GM12872 (cell line): ENCODE measurements at regions not wholly inside any gene's neighbourhood (a gene's known extent, or its start where the extent isn't known, plus 50 kb on each side); places are given as distances from the start of the nearest gene placed in this dataset.

Experiments used
- TF ChIP-seq, protein P1 (sequence below): IDR thresholded peaks from 3 replicates; pipeline ENCODE4 v1.5.1; 2011; ENCODE audit warnings: low read depth, mild to moderate bottlenecking, low read length, moderate library complexity; ENCODE audit not compliant: insufficient read depth

GRCh38 chr6:122307577-122307976 is 91.9 kb upstream of the HSF2 start:
- TF ChIP-seq, protein P1, sequence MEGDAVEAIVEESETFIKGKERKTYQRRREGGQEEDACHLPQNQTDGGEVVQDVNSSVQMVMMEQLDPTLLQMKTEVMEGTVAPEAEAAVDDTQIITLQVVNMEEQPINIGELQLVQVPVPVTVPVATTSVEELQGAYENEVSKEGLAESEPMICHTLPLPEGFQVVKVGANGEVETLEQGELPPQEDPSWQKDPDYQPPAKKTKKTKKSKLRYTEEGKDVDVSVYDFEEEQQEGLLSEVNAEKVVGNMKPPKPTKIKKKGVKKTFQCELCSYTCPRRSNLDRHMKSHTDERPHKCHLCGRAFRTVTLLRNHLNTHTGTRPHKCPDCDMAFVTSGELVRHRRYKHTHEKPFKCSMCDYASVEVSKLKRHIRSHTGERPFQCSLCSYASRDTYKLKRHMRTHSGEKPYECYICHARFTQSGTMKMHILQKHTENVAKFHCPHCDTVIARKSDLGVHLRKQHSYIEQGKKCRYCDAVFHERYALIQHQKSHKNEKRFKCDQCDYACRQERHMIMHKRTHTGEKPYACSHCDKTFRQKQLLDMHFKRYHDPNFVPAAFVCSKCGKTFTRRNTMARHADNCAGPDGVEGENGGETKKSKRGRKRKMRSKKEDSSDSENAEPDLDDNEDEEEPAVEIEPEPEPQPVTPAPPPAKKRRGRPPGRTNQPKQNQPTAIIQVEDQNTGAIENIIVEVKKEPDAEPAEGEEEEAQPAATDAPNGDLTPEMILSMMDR, result no peak

DNA sequence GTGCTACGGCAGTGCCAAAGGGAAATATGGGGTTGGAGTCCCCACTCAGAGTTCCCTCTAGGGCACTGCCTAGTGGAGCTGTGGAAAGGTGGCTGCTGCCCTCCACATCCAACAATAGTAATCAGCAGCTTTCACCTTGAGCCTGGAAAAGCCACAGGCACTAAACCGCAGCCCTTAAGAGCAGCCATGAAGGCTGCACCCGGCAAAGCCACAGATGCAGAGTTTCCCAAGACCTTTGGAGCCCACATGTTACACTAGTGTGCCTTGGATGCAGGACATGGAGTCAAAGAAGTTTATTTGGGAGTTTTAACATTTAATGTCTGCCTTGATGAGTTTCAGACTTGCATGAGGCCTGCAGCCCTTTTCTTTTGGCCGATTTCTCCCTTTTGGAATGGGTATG is 91.4 kb upstream of the HSF2 start:
- TF ChIP-seq, protein P1, result no peak

DNA sequence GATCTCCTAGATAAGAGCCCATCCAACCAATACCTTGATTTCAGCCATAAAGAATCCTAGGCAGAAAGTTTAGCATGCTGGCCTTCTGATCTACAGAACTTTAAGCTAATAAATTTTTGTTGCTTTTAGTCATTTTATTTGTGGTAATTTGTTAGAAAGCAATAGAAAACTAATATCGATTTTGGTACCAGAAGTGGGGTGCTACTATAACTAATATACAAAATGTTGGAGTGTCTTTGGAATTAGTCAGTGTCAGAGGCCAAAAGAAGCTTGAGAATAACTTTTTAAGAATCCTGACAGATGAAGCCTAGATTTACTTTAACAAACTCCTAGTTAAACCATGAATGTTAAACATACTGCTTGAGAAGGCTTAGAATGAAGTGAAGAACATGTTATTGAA is 83.6 kb upstream of the HSF2 start:
- TF ChIP-seq, protein P1, result no peak

DNA sequence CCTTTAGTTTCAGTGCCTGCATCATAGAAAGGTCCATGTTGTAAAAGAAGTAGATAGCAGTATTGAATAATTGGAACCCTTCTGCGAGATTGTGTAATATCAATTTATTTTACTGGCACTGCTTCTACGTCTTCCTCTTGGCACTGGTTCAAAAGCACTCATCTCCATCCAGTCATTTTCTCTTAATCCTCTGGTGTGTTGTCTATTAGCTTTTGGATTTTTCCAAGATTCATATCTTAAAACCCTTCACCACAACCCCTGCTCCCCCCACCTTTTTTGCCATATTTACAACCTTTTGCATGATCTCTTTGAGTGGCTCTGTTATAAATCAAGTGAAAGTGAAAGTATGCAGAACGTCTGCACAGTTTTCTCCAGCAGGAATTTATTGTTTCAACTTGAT is 76.6 kb upstream of the HSF2 start:
- TF ChIP-seq, protein P1, result no peak

- TF ChIP-seq, protein P1, result no peak
Observed at GRCh38 chr6:122323361-122323760, 76.1 kb upstream of the HSF2 start.

DNA sequence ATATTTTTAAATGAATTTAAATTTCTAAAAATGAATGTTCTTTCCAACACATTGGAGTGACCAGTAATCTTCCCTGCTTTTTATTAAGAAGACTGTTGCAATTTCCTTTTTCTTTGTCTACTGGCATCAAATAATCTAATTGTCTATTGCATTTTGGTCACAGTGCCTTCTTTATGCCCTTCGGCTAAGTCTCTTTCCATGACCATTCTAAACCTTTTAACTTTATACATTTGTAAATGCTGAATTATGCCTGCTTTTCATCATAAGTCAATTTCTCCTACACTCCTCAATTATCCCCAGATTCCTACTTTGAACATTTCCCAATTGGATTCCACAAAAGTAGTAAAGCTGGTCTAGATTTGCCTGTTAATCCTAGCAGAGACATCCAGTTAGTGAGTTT is 69.1 kb upstream of the HSF2 start:
- TF ChIP-seq, protein P1, result no peak

- TF ChIP-seq, protein P1, result no peak
Observed at GRCh38 chr6:122337645-122338044, 61.8 kb upstream of the HSF2 start.

DNA sequence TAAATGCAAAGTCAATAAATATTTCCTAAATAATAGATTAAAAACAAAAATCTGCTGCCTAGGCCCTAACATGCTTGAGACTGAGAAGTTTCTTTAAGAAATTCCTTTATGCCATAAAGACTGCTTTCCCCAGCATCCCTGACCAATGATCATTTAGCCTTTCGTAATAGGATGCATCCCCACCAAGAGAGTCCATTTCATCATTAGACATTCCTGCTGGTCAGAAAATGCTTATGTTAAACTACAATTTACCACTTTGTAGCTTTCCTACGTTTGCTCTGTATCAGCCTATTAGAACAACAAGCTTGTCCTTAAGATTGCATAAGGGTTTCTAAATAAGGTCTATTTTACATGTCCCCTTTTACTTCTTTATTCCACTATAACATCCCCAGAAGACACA is 59.8 kb upstream of the HSF2 start:
- TF ChIP-seq, protein P1, result no peak
